Stimulated activated CD4-positive, alpha-beta T cell treated with anti-CD3 and anti-CD28 coated beads, Interleukin-15, amount 100 ng/mL, for 48 hours (primary cell): ENCODE measurements at regions not wholly inside any gene's neighbourhood (a gene's known extent, or its start where the extent isn't known, plus 50 kb on each side); places are given as distances from the start of the nearest gene placed in this dataset.

Experiments used
- DNase-seq, 2 donors: peaks; one replicate each; pipeline ENCODE4 v3.0.0-alpha.2; 2020; ENCODE audit warnings: low read depth in 2 of 2

GRCh38 chr6:2535506-2535905 lies 215.2 kb downstream of the MYLK4 start:
- DNase-seq: no peak

- no peak for DNase-seq
Observed at GRCh38 chr6:2534406-2535042, 216.2 kb downstream of the MYLK4 start.

GRCh38 chr6:2531426-2532215 lies 219.1 kb downstream of the MYLK4 start:
- no peak for DNase-seq

- DNase-seq: no peak
Observed at GRCh38 chr6:2529211-2529719, 221.5 kb downstream of the MYLK4 start.

- DNase-seq: no peak
Observed at GRCh38 chr6:2528156-2528555, 222.6 kb downstream of the MYLK4 start.

- no peak for DNase-seq
Observed at GRCh38 chr6:2526766-2527165, 224.0 kb downstream of the MYLK4 start.

- DNase-seq: no peak
Observed at GRCh38 chr6:2524090-2524489, 226.6 kb downstream of the MYLK4 start.

- DNase-seq: no peak
Observed at GRCh38 chr6:2523061-2523460, 227.7 kb downstream of the MYLK4 start.

GRCh38 chr6:2522521-2522920 lies 228.2 kb downstream of the MYLK4 start:
- DNase-seq: no peak

- no peak for DNase-seq
Observed at GRCh38 chr6:2517855-2518473, 232.8 kb downstream of the MYLK4 start.

GRCh38 chr6:2517401-2517800 lies 233.3 kb downstream of the MYLK4 start:
- DNase-seq: no peak

GRCh38 chr6:2516059-2516458 lies 234.7 kb downstream of the MYLK4 start:
- no peak for DNase-seq

GRCh38 chr6:2514965-2515543 lies 235.7 kb downstream of the MYLK4 start:
- no peak for DNase-seq

- no peak for DNase-seq
Observed at GRCh38 chr6:2512802-2513201, 237.9 kb downstream of the MYLK4 start.

GRCh38 chr6:2510316-2510715 lies 240.4 kb downstream of the MYLK4 start:
- no peak for DNase-seq

- no peak for DNase-seq
Observed at GRCh38 chr6:2509711-2510110, 241.0 kb downstream of the MYLK4 start.

GRCh38 chr6:2508071-2508470 lies 242.7 kb downstream of the MYLK4 start:
- no peak for DNase-seq

GRCh38 chr6:2507521-2508037 lies 243.1 kb downstream of the MYLK4 start:
- DNase-seq: no peak

GRCh38 chr6:2507016-2507415 lies 243.7 kb downstream of the MYLK4 start:
- DNase-seq: no peak

GRCh38 chr6:2505624-2506023 lies 245.1 kb downstream of the MYLK4 start:
- no peak for DNase-seq

- DNase-seq: no peak
Observed at GRCh38 chr6:2504495-2505064, 246.1 kb downstream of the MYLK4 start.
